NCI-H82 (cell line): ENCODE measurements at regions not wholly inside any gene's neighbourhood (a gene's known extent, or its start where the extent isn't known, plus 50 kb on each side); places are given as distances from the start of the nearest gene placed in this dataset.

ENCODE experiments used
- DNase-seq: peaks from one replicate; lab custom pipeline; 2025; lab: John Stamatoyannopoulos, UW

- no peak for DNase-seq
These were observed 569.1 kb downstream of the INHBA start for GRCh38 chr7:41133690-41134299.

GRCh38 chr7:41131956-41132355 is 570.9 kb downstream of the INHBA start:
- DNase-seq = no peak

GRCh38 chr7:41130561-41131236 is 572.2 kb downstream of the INHBA start:
- DNase-seq = peak; percentile 47

- peak; percentile 41 for DNase-seq
These were observed 572.8 kb downstream of the INHBA start for GRCh38 chr7:41130086-41130485.

- DNase-seq = no peak
These were observed 577.5 kb downstream of the INHBA start for GRCh38 chr7:41125343-41125742.

- no peak for DNase-seq
These were observed 580.5 kb downstream of the INHBA start for GRCh38 chr7:41122256-41122987.

- DNase-seq = no peak
These were observed 581.7 kb downstream of the INHBA start for GRCh38 chr7:41121228-41121627.

GRCh38 chr7:41118486-41118885 is 584.4 kb downstream of the INHBA start:
- no peak for DNase-seq

GRCh38 chr7:41117431-41117830 is 585.5 kb downstream of the INHBA start:
- DNase-seq = no peak

- DNase-seq = no peak
These were observed 586.1 kb downstream of the INHBA start for GRCh38 chr7:41116817-41117216.

GRCh38 chr7:41116337-41116736 is 586.6 kb downstream of the INHBA start:
- no peak for DNase-seq

- no peak for DNase-seq
These were observed 588.2 kb downstream of the INHBA start for GRCh38 chr7:41114691-41115090.

GRCh38 chr7:41114131-41114530 is 588.8 kb downstream of the INHBA start:
- no peak for DNase-seq

- peak; percentile 90 for DNase-seq
These were observed 589.2 kb downstream of the INHBA start for GRCh38 chr7:41113719-41114118.

GRCh38 chr7:41110186-41110585 is 592.7 kb downstream of the INHBA start:
- no peak for DNase-seq

- no peak for DNase-seq
These were observed 594.1 kb downstream of the INHBA start for GRCh38 chr7:41108821-41109220.

GRCh38 chr7:41107938-41108448 is 594.9 kb downstream of the INHBA start:
- no peak for DNase-seq

- DNase-seq = no peak
These were observed 595.5 kb downstream of the INHBA start for GRCh38 chr7:41107330-41107937.

- DNase-seq = no peak
These were observed 598.3 kb downstream of the INHBA start for GRCh38 chr7:41104631-41105030.

- DNase-seq = no peak
These were observed 599.6 kb downstream of the INHBA start for GRCh38 chr7:41103331-41103730.

- DNase-seq = peak; percentile 19
These were observed 604.0 kb downstream of the INHBA start for GRCh38 chr7:41098846-41099245.

- DNase-seq = peak; percentile 14
These were observed 604.5 kb downstream of the INHBA start for GRCh38 chr7:41098402-41098801.

- DNase-seq = no peak
These were observed 605.4 kb downstream of the INHBA start for GRCh38 chr7:41097501-41097900.
